Lower lobe of right lung (tissue), 2 donors: ENCODE measurements at regions not wholly inside any gene's neighbourhood (a gene's known extent, or its start where the extent isn't known, plus 50 kb on each side); places are given as distances from the start of the nearest gene placed in this dataset.

ENCODE experiments used
- ATAC-seq, 2 donors: fragments of 200-7000 bp; cut with Tn5 transposase; one replicate each; pipeline ENCODE4 v1.9.1; 2020 to 2022; ENCODE audit warnings: mild to moderate bottlenecking in 2 of 2, moderate library complexity in 2 of 2
- DNase-seq: peaks from one replicate; pipeline ENCODE4 v3.0.0-alpha.2; 2020
- H3K27ac ChIP-seq: fragments of 200-600 bp; one replicate; pipeline ENCODE4 v1.8.0; 2022
- H3K27me3 ChIP-seq: fragments of 200-600 bp; one replicate; pipeline ENCODE4 v1.8.0; 2022; ENCODE audit warnings: low read depth
- H3K36me3 ChIP-seq: fragments of 200-600 bp; one replicate; pipeline ENCODE4 v1.8.0; 2022; ENCODE audit warnings: mild to moderate bottlenecking
- H3K4me1 ChIP-seq: fragments of 200-600 bp; one replicate; pipeline ENCODE4 v1.8.0; 2022
- H3K4me3 ChIP-seq: fragments of 200-600 bp; one replicate; pipeline ENCODE4 v1.8.0; 2022; ENCODE audit warnings: mild to moderate bottlenecking
- H3K9me3 ChIP-seq: fragments of 200-600 bp; one replicate; pipeline ENCODE4 v1.8.0; 2022
- intact Hi-C: fragments of 100-400 bp; cut with DNase I; formaldehyde crosslinking; loops from one replicate; pipeline ENCODE4 v1.11.0; 2022
- TF ChIP-seq, protein P1 (sequence below): fragments of 200-600 bp; IDR thresholded peaks from one replicate; pipeline ENCODE4 v1.8.0; 2022; ENCODE audit warnings: antibody characterized with exemption, mild to moderate bottlenecking
- donor health status: DM: no; HTN: yes; CAD: no; lungs with severe emphysema.

DNA sequence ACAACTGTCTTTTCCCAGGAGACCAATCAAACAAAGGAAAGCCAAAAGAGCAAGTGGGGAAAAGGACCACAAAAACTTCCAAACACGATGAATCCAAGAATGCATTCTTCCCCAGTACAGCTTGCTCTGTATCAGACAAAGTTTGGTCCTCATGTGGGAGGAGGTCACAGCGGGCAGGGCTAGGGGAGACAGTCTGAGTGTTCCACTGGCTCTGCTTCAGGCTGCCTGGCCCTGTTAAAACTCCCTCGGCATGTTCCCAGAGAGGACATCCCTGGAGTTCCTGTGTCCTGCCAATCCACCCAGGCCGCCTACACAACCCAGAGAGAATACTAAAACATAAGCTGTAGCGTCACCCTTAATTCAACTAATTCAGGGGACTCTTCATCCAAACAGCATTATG lies 415.1 kb upstream of the DYNLRB2 start:
- TF ChIP-seq, protein P1, sequence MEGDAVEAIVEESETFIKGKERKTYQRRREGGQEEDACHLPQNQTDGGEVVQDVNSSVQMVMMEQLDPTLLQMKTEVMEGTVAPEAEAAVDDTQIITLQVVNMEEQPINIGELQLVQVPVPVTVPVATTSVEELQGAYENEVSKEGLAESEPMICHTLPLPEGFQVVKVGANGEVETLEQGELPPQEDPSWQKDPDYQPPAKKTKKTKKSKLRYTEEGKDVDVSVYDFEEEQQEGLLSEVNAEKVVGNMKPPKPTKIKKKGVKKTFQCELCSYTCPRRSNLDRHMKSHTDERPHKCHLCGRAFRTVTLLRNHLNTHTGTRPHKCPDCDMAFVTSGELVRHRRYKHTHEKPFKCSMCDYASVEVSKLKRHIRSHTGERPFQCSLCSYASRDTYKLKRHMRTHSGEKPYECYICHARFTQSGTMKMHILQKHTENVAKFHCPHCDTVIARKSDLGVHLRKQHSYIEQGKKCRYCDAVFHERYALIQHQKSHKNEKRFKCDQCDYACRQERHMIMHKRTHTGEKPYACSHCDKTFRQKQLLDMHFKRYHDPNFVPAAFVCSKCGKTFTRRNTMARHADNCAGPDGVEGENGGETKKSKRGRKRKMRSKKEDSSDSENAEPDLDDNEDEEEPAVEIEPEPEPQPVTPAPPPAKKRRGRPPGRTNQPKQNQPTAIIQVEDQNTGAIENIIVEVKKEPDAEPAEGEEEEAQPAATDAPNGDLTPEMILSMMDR: no peak
- H3K27me3 ChIP-seq: no peaks in the 10 kb centered on the region
- H3K36me3 ChIP-seq: no peaks in the 10 kb centered on the region
- intact Hi-C loops: no loop called here
- no peak overlapping the region for H3K27ac ChIP-seq
- no peaks in the 10 kb centered on the region for H3K9me3 ChIP-seq
- DNase-seq: no peak
- peak in 1 of 2 donors; percentile 39 for ATAC-seq
- no peak overlapping the region for H3K4me3 ChIP-seq
- H3K4me1 ChIP-seq: no peaks in the 10 kb centered on the region

DNA sequence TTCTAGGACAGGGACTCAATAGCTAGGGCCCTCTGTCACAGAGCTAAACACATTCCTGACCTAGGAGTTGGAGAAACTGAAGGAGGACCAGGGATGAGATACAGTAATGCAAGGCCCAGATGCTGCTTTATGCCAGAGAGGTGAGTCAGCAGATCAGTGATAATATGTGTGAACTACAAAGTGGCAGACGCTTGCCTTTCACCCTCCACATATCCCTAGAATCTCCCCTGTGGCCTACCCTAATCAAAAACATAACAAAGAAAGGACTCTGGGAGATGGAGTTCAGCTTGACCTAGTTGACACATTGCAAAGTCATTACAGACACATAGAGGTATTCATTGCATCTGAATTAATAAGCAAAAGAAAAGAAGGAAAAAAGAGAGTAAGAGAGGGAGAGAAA lies 417.6 kb upstream of the DYNLRB2 start:
- DNase-seq (no peak), ATAC-seq (no peak)
- no peak overlapping the region for H3K4me3 ChIP-seq
- no peaks in the 10 kb centered on the region for H3K4me1 ChIP-seq
- intact Hi-C loops: no loop called here
- H3K27ac ChIP-seq: no peak overlapping the region
- H3K9me3 ChIP-seq: no peaks in the 10 kb centered on the region
- no peaks in the 10 kb centered on the region for H3K36me3 ChIP-seq
- no peaks in the 10 kb centered on the region for H3K27me3 ChIP-seq
- TF ChIP-seq, protein P1: no peak

DNA sequence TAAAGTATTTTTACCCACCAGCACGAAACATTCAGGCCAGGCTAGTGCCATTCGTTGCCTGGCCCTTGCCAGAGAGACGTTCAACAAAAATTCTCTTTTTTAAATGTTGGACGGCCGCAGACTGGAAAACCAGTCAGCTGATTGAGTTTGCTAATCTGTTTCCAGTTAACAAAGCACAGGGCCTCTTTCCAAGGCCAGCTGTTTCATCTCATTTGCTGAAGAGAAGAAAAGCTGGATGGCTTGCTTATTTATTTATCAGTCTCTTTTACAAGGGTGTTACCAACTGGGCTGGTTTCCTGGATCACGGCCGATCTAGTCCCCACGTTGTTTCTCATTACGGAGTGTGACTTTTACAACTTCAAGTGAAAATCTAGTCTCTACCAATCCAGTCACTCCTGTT lies 418.7 kb upstream of the DYNLRB2 start:
- Histone ChIP-seq H3K4me1 (no peaks in the 10 kb centered on the region), H3K27ac (no peak overlapping the region), H3K9me3 (no peaks in the 10 kb centered on the region), H3K27me3 (no peaks in the 10 kb centered on the region), H3K36me3 (no peaks in the 10 kb centered on the region), H3K4me3 (no peak overlapping the region)
- intact Hi-C loops: no loop called here
- TF ChIP-seq, protein P1: no peak
- DNase-seq: no peak
- ATAC-seq: no peak

DNA sequence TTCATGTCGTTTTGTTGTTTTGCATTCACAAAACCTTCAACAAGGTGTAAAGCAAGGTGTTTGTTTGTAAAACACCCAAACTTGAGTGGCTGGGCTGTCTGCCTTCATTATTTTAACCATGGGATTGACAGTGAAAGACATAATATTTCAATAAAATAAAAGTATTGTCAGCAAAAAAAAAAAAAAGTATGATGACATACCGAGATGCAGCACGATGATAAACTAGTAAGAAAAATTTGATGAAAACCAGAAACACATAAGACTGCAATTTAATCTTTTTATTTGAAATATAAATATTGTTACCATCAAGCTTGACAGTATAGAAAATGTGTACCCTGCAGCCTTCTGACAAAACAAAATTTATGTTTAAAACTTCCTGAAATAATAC lies 419.3 kb upstream of the DYNLRB2 start:
- Histone ChIP-seq H3K9me3 (no peaks in the 10 kb centered on the region), H3K36me3 (no peaks in the 10 kb centered on the region), H3K4me1 (no peaks in the 10 kb centered on the region), H3K27me3 (no peaks in the 10 kb centered on the region), H3K4me3 (no peak overlapping the region), H3K27ac (no peak overlapping the region)
- intact Hi-C loops: no loop called here
- TF ChIP-seq, protein P1: no peak
- no peak for DNase-seq
- ATAC-seq: no peak

DNA sequence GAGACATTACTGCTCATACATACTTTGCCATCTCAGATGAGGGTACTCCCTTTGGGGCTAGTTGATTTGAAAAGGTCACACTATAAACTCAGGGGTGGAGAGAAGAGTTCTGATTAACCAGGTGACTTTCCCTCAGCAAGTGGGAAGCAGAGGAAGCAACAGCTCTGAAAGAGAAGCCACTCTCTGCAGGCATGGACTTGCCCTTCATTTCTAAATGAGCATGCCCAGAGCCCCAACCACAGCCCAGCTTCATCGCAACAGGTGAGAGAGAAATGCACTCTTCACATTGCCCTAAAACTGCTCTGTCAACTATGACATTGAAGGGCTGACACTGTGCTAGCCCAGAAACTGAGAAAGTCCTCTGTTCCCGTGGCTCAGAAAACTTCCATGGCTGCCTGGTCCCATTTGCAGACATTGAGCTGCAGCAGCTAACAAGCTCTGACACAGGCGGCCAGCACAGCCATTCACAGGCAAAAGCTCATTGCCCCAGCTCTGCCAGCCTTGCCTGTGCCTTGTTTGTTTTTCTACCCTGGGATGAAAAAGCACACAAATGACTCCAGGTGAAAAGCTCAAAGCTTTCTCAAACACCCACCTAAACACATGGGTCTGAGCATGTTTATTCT lies 419.8 kb upstream of the DYNLRB2 start:
- intact Hi-C loops: no loop called here
- Histone ChIP-seq H3K36me3 (no peaks in the 10 kb centered on the region), H3K9me3 (no peaks in the 10 kb centered on the region), H3K4me3 (no peak overlapping the region), H3K27me3 (no peaks in the 10 kb centered on the region), H3K27ac (no peak overlapping the region), H3K4me1 (no peaks in the 10 kb centered on the region)
- ATAC-seq (no peak), DNase-seq (no peak)
- TF ChIP-seq, protein P1: no peak
